Jurkat, Clone E6-1 (cell line): ENCODE measurements at regions not wholly inside any gene's neighbourhood (a gene's known extent, or its start where the extent isn't known, plus 50 kb on each side); places are given as distances from the start of the nearest gene placed in this dataset.

Experiments
- DNase-seq: peaks from one replicate; pipeline ENCODE4 v3.0.0-alpha.2; 2011; ENCODE audit warnings: low read depth, low spot score
- H3K4me3 ChIP-seq: 2 replicates; pipeline ENCODE4 v1.5.1; 2011; ENCODE audit warnings: mild to moderate bottlenecking, low read length, control low read depth, moderate library complexity

DNA sequence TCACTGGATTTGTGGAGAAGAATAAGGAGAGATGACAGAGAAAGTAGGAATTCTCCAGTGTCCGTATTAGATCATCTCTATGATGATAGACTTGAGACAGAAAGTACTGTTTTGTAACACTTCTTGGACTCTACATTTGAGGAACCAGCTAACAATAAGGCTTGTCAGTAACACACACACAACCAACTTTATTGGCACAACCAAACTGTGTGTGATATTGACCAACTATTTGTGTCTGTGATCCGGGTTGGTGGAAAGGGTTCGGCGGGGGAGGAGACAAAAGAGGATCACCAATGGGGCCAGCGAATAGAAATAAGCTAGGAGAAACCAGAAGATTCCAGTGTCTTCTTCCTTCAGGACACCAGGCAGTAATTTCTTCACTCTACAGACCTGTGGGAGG, 79.8 kb downstream of the MARCHF4 start:
- H3K4me3 ChIP-seq = no peak overlapping the region
- DNase-seq = no peak

DNA sequence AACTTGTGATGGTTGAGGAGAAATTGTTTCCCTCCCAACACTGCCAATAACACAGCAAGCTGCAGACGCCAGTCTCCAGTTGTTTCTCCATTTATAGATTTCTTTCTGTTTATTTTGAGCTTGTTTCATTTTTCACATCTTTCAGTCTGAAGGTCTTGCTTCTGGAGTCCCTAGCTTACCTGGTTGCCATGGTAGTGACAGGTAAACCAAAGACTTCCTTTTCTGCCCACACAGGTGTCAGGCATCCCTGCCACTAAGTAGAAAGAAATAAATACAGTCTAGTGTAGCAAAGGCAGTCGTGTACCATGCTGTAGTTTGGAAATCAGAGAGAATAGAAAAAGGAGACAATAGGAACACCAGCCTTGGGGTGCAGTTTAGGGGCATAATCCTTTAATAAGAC, 82.8 kb downstream of the MARCHF4 start:
- DNase-seq = no peak
- no peak overlapping the region for H3K4me3 ChIP-seq

DNA sequence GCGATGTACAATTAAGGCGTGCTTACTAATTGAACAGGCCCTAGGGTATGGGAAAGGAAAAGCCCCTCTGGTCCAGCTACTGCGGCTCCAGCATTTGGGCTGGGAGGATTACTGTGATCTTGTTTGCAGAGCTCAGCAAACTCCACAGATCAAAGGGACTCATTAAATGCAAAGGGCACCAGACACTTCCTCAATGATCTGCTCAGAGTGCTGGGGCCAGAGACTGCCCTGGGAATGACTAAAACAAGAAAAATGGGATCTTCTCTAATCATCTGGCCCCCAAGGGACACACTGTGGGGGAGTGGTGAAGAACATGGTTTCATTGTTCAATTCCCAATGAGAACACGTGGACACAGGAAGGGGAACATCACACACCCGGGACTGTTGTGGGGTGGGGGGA, 85.0 kb downstream of the MARCHF4 start:
- H3K4me3 ChIP-seq = no peak overlapping the region
- DNase-seq = no peak

DNA sequence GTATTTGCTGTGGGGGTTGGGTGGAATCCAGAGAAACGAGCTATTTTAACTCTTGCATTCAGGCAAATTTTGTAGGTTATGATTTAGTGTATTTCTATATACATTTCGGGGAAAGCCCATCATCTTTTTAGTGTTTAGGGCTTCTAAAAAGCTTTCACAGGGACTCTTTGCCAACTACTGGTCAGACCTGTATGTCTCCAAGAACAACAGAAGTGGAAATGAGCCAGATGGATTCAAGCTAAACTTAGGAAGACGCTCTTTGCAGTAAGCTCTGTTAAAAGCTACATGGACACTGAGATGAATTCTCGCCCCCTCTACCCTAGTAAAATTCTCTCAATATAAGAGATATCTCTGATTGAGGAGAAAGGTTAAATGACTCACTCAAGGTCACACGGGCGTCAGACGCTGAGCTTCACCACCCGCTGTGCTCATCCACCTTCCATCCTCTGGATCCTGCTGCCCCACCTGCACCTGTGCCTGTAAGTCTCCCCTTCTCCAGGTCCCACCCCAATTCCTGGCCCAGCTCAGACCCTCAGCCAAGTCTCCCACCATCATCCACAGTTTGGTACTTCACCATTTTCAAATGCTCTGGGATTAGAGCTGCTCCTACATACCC, 85.6 kb downstream of the MARCHF4 start:
- H3K4me3 ChIP-seq = no peak overlapping the region
- DNase-seq = no peak

DNA sequence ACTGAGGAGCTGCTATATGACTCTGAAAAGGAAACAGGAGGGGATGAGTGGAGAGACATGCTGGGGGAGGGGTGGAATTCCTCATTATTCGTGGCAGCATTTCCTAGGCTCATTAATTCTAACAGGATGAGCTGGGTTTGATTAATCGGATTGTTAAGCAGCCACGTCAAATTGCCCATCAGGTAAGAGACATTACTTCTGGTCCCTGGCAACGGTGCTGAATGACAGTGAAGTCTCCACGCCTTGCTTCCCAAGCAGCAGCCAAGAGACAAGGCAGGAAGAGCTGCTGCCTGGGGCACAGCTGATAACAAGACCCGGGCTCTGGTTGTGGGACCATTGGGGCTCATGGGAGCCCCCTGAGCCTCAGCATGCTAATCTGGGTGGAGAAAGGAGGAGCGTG, 86.6 kb downstream of the MARCHF4 start:
- no peak for DNase-seq

DNA sequence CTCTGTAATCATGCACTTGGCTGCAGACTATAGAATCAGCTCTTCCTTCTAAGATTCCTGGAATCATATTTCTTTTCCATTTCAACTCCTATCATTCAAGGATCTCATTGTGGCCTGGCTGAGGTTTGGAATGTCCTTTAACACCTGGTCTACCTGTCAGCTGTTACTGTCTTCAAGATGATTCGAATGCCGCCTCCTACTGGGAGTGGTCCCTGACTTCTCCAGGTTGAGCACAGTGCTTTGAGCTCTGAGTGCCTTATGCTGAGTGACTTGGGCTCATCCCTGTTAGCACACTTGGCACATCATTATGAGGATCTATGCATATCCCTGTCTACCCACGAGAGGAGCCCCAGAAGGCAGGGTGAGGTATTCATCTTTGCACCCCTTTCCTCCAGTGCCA, 87.6 kb downstream of the MARCHF4 start:
- DNase-seq = no peak
- H3K4me3 ChIP-seq = no peak overlapping the region

More for the DNA sequence above, 86.6 kb downstream of the MARCHF4 start:
- H3K4me3 ChIP-seq = no peak overlapping the region

DNA sequence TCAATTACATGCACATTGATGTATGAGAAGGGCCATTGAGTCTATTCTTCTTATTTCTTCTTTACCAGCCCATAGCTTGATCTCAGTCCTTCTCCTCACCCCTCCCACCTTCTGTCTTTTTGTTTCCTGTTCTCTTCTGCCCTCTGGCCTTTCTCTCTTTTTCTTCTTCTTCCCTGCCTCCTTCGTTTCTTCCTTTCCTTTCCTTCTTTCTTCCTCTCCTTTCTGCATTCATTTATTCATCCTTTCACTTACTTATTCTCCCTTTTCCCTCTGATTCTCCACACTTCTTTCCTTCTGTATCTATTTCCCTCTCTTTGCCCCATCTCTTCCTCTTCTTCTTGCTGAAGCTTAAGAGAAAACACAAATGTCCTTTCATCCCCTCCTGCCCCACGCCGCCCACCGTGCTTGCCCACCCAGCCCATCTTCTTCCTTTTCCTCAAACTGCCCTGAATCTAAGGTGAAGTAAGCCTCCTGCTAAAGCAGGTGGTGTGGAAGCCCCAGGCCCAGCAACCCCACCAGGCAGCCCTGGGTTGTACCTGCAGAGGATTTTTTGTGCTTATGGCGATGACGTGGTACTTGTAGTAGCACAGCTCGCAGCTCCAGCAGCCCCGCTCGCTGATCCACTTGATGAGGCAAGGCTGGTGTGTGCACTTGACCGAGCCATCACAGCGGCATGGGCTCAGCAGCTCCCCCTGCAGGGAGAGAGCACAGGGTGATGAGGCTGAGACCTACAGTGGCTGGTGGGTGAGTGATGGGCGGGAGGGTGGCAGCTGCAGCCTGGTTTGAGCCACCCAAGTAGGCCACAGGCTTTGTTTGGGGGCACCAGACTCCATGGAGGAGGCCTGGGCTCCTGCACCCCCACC, 89.0 kb downstream of the MARCHF4 start:
- no peak overlapping the region for H3K4me3 ChIP-seq
- DNase-seq = peak; percentile 24

DNA sequence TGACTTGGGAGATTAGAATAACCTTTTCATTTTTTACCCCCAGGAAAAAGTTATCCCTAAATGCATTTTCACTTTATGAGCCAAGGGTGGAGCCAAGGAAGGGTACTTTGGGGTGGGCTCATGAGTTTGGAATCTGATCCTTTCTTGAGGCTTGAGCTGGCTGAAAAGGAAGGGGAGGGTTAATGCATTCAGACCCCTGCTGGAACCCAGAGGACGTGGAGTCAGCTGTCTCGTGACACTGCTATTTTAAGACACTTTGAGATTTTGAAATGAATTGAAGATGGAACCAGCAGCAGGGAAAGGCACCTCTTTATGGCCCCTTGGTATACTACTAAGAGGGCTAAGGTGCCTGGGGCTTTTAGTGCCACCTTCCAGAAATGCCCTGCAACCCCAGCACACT, 90.4 kb downstream of the MARCHF4 start:
- H3K4me3 ChIP-seq = no peak overlapping the region
- DNase-seq = no peak

DNA sequence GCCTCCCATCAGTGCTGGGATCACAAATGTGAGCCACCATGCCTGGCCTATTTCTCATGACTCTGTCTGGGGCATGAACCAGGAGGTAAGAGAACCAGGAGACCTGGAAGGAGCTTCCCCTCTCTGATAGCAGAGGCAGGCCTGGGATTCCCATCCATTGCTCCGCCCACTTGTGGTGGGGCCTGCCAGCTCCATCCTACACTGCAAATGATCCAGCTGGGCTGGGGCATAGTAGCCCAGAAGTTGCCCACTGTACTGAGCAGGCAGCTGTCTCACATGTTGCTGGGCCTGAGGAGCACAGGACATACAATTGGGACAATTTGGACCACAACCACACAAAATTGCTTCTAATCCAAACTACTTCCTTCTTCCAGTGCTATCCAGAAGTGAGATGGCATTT, 91.0 kb downstream of the MARCHF4 start:
- no peak overlapping the region for H3K4me3 ChIP-seq

DNA sequence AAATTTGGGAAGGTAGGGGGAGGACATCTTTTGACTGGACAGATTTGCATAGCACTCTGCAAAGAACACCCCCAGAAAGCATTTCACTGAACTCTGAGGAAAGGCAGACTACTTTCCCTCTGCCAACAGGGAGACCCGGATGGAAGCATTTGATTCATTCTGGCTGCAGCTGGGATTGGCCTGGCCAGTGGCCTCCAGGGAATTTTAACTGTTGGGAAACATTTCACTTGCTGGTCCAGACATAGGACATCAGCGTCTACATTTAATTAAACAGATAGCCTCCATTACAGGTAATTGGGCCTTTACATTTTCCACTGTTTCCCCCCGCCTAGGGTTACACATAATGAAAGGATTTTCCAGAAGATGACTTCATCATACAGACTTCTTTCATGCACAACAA, 92.8 kb downstream of the MARCHF4 start:
- no peak for DNase-seq
- H3K4me3 ChIP-seq = no peak overlapping the region

More for the DNA sequence above, 91.0 kb downstream of the MARCHF4 start:
- DNase-seq = no peak

DNA sequence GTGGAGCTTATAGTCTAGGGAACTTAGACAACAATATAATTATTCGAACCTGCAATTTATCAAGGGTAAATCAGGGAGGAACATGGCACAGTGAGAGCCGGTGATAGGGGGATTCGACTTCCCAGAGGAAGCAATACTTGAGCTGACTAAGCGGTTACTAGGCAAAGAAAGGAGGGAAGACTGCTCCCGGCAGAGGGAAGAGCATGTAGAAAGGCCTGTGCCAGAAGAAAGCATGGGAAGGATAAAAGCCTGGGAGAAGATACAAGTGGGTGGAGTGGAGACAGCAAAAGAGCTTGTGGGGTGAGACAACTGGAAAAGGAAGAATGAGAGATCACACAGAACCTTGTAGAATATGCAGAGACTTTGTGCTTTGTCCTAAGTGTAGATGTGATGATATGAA, 93.3 kb downstream of the MARCHF4 start:
- no peak for DNase-seq
- no peak overlapping the region for H3K4me3 ChIP-seq

DNA sequence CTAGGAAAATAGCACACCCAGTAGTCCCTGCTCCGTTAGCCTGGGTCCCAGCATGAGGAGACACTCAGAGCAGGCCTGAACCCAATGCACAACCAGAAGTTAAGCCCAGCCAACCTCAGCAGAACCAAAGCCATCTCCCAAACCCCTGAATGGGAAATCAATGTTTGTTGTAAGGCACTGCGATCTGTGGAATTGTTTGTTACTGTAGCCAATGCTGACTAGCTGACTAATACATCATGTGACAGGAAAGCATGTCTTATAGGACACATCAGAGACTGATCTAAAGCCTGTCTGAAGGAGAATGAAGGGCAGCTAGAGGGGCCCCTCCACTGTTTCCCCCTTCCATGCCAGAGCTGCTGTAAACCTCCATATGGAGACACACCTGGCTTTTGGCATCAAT, 96.4 kb downstream of the MARCHF4 start:
- DNase-seq = no peak
- H3K4me3 ChIP-seq = no peak overlapping the region

DNA sequence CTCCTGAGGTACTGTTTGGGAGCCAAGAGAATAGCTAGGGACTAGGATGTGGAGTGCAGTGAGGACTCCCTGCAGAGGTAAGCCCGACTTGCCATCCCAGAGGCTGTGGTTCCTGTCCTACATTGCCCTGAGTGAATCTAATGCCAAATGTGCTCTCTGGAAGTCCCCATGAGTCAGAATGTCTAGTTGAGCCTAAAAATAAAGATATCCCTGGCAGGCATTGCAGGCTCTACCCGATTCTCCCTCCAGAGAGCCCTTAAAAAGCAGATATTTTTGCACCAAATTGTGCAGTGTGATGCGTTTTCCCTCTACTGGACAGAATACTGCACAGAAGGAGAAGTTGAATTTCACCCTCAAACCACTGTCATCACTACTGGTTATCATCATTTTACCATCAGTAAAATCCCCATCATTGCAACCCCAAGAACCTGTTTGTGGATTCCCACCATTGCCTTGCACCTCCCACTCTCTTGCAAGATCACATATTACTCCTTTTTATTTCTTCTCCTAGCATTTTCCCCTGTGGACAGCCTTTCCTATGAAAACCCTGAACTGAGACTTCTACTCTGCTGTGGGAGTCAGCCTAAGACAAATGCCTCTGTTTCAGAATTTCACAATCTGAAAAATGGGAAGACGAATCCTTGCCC, 98.0 kb downstream of the MARCHF4 start:
- no peak overlapping the region for H3K4me3 ChIP-seq
- no peak for DNase-seq

DNA sequence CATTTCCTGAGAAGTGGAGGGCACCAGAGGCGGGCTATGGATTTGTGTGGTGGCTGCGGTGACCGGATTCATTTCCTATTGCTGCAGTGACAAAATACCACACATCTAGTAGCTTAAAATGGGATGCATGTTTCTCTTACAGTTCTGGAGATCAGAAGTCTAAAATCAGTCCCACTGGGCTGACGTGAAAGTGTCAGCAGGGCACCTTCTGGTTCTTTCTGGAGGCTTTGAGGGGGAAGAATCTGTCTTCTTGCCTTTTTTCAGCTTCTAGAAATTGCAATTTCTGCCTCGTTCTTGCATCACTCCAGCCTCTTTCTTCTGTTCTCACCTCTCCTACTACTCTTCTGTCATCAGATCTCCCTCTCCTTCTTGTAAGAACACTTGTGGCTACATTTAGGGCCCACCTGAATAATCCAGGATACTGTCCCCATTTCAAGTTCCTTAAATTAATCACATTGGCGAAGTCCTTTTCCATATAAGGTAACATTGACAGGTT, 111.2 kb downstream of the MARCHF4 start:
- H3K4me3 ChIP-seq = no peak overlapping the region
- DNase-seq = no peak

DNA sequence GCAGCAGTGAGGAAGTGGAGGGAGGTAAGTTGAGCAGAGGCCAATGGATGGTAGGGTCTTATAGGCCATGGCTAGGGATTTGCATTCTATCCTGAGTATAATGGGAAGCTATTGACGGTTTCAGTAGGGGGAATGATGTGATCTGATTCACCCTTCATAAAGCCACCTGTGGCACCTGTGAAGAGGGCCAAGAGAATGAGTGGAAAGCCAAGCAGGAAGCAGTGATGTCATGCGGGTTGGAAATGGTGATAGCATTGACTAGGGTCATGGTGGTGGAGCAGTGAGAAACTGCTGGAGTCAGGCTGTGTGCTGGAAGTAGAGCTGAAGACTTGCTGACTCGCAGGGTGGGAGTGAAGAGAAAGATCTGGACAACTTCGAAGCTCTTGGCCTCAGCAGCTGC, 111.7 kb downstream of the MARCHF4 start:
- H3K4me3 ChIP-seq = no peak overlapping the region
- DNase-seq = no peak

DNA sequence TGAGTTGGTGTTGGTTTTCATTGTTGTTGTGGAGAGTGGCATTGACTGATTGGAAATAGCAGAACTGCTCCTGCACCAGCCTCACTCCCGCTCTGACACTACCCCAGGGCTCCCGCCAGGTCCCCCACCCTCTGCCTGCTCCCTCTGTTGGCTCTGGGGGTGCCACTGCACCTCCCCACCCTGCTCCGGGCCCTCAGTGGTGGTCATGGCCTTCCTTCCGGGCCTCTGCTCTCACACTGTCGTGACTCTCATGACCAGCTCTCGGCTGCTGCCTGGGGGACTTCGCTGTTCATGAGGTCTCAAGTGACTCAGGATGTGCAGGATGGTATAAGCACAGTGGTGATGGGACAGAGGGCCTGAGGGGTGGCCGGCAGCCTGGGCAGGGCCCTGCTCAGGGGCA, 113.2 kb downstream of the MARCHF4 start:
- DNase-seq = no peak
- H3K4me3 ChIP-seq = no peak overlapping the region

DNA sequence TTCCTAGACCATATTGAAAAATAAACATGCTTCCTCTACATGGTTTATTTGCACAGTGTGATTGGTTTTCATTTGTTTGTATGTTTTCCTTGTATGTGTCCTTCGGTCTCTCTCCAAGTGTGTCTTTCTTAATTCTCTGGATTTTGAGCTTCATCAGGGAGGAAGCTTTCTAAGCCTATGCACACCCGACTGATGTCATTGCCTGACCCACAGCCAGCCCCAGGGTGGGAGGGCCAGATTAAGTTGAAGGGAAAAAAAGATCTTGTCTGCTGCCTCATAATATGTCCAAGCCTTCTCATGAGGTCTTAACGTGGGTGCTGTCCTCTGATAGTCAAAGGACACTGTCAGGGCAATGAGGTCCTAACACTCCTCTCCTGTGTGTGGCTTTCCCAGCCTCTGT, 115.2 kb downstream of the MARCHF4 start:
- DNase-seq = no peak
- no peak overlapping the region for H3K4me3 ChIP-seq
